Liver (tissue), 3 donors: ENCODE measurements at regions not wholly inside any gene's neighbourhood (a gene's known extent, or its start where the extent isn't known, plus 50 kb on each side); places are given as distances from the start of the nearest gene placed in this dataset.

Source experiments
- EGR1 ChIP-seq, 2 donors: IDR thresholded peaks; 2 replicates each; pipeline ENCODE4 v1.6.1; 2016 to 2018; ENCODE audit warnings: antibody characterized with exemption in 2 of 2, low read depth in 2 of 2
- GABPA ChIP-seq, 2 donors: IDR thresholded peaks in 1 of 2; conservative IDR thresholded peaks in 1 of 2; 2 replicates each; pipeline ENCODE4 v1.6.1; 2016; ENCODE audit warnings: antibody characterized with exemption in 2 of 2, mild to moderate bottlenecking in 1 of 2, moderate library complexity in 1 of 2
- JUND ChIP-seq, 2 donors: IDR thresholded peaks; 2 replicates each; pipeline ENCODE4 v1.6.1; 2016; ENCODE audit warnings: antibody characterized with exemption in 2 of 2
- SP1 ChIP-seq: IDR thresholded peaks from 2 replicates; pipeline ENCODE4 v1.6.1; 2018; ENCODE audit warnings: antibody characterized with exemption, mild to moderate bottlenecking
- YY1 ChIP-seq: IDR thresholded peaks from 2 replicates; pipeline ENCODE4 v1.6.1; 2016; ENCODE audit warnings: antibody characterized with exemption, mild to moderate bottlenecking
- ZBTB33 ChIP-seq: IDR thresholded peaks from 2 replicates; pipeline ENCODE4 v1.6.1; 2016; ENCODE audit warnings: antibody characterized with exemption
- TF ChIP-seq, protein P1 (sequence below): fragments of 150-350 bp; IDR thresholded peaks from 2 replicates; pipeline ENCODE4 v1.5.1; 2017; ENCODE audit warnings: improper control_type of control experiment, low read depth, low read length; ENCODE audit not compliant: missing input control
- TF ChIP-seq, protein P2 (sequence below): IDR thresholded peaks from 2 replicates; pipeline ENCODE4 v1.6.1; 2016; ENCODE audit warnings: antibody characterized with exemption
- TF ChIP-seq, protein P3 (sequence below): IDR thresholded peaks from 2 replicates; pipeline ENCODE4 v1.6.1; 2016; ENCODE audit warnings: antibody characterized with exemption, mild to moderate bottlenecking
- donor health status: healthy.
- donor health status: healthy.

- TF ChIP-seq YY1 (no peak), GABPA (IDR thresholded peaks at IDR 0.05 in 1 of 2, conservative IDR thresholded peaks at IDR 0.05 in 1 of 2) (no peak), JUND (IDR thresholded peaks at IDR 0.05) (no peak), SP1 (no peak), ZBTB33 (no peak), EGR1 (IDR thresholded peaks at IDR 0.05; ENCODE audit: low read depth in 2 of 2) (no peak)
- TF ChIP-seq, protein P1, sequence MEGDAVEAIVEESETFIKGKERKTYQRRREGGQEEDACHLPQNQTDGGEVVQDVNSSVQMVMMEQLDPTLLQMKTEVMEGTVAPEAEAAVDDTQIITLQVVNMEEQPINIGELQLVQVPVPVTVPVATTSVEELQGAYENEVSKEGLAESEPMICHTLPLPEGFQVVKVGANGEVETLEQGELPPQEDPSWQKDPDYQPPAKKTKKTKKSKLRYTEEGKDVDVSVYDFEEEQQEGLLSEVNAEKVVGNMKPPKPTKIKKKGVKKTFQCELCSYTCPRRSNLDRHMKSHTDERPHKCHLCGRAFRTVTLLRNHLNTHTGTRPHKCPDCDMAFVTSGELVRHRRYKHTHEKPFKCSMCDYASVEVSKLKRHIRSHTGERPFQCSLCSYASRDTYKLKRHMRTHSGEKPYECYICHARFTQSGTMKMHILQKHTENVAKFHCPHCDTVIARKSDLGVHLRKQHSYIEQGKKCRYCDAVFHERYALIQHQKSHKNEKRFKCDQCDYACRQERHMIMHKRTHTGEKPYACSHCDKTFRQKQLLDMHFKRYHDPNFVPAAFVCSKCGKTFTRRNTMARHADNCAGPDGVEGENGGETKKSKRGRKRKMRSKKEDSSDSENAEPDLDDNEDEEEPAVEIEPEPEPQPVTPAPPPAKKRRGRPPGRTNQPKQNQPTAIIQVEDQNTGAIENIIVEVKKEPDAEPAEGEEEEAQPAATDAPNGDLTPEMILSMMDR = no peak
- TF ChIP-seq, protein P2, sequence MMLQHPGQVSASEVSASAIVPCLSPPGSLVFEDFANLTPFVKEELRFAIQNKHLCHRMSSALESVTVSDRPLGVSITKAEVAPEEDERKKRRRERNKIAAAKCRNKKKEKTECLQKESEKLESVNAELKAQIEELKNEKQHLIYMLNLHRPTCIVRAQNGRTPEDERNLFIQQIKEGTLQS = no peak
- TF ChIP-seq, protein P3, sequence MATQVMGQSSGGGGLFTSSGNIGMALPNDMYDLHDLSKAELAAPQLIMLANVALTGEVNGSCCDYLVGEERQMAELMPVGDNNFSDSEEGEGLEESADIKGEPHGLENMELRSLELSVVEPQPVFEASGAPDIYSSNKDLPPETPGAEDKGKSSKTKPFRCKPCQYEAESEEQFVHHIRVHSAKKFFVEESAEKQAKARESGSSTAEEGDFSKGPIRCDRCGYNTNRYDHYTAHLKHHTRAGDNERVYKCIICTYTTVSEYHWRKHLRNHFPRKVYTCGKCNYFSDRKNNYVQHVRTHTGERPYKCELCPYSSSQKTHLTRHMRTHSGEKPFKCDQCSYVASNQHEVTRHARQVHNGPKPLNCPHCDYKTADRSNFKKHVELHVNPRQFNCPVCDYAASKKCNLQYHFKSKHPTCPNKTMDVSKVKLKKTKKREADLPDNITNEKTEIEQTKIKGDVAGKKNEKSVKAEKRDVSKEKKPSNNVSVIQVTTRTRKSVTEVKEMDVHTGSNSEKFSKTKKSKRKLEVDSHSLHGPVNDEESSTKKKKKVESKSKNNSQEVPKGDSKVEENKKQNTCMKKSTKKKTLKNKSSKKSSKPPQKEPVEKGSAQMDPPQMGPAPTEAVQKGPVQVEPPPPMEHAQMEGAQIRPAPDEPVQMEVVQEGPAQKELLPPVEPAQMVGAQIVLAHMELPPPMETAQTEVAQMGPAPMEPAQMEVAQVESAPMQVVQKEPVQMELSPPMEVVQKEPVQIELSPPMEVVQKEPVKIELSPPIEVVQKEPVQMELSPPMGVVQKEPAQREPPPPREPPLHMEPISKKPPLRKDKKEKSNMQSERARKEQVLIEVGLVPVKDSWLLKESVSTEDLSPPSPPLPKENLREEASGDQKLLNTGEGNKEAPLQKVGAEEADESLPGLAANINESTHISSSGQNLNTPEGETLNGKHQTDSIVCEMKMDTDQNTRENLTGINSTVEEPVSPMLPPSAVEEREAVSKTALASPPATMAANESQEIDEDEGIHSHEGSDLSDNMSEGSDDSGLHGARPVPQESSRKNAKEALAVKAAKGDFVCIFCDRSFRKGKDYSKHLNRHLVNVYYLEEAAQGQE = no peak
Observed at GRCh38 chr15:27660676-27661075, 438.4 kb downstream of the OCA2 start.
